Activated naive CD4-positive, alpha-beta T cell treated with anti-CD3 and anti-CD28 coated beads for 36 hours (primary cell): ENCODE measurements at regions not wholly inside any gene's neighbourhood (a gene's known extent, or its start where the extent isn't known, plus 50 kb on each side); places are given as distances from the start of the nearest gene placed in this dataset.

Experiments
- CTCF ChIA-PET: fragments of 350-600 bp; sonication (Branson Sonifier 250); formaldehyde crosslinking; loops from one replicate; lab custom pipeline; 2021; ENCODE audit warnings: antibody characterized with exemption; lab: Charles Lee
- DNase-seq: peaks from one replicate; pipeline ENCODE4 v3.0.0-alpha.2; 2020
- H3K27ac Mint-ChIP-seq: one replicate; pipeline ENCODE4 v1.8.0; 2021; ENCODE audit warnings: mild to moderate bottlenecking, mixed read lengths
- H3K27me3 Mint-ChIP-seq: one replicate; pipeline ENCODE4 v1.8.0; 2021; ENCODE audit warnings: low read depth, mixed read lengths
- H3K36me3 Mint-ChIP-seq: one replicate; pipeline ENCODE4 v1.8.0; 2021; ENCODE audit warnings: low read depth, mixed read lengths
- H3K4me1 Mint-ChIP-seq: one replicate; pipeline ENCODE4 v1.8.0; 2021; ENCODE audit warnings: low read depth, mixed read lengths
- H3K4me3 Mint-ChIP-seq: one replicate; pipeline ENCODE4 v1.8.0; 2021; ENCODE audit warnings: mild to moderate bottlenecking, moderate library complexity, mixed read lengths
- H3K9me3 Mint-ChIP-seq: one replicate; pipeline ENCODE4 v1.8.0; 2021; ENCODE audit warnings: mixed read lengths
- intact Hi-C: fragments of 100-400 bp; cut with micrococcal nuclease; formaldehyde crosslinking; loops from one replicate; pipeline ENCODE4 v1.15.1; 2023

GRCh38 chr4:84407554-84408407, 91.3 kb downstream of the NKX6-1 start:
- Mint-ChIP-seq H3K27ac (no peak overlapping the region), H3K36me3 (no peaks in the 10 kb centered on the region), H3K9me3 (no peaks in the 10 kb centered on the region), H3K4me3 (no peak overlapping the region), H3K27me3 (peaks cover 4% of the 10 kb centered on the region), H3K4me1 (no peaks in the 10 kb centered on the region)
- intact Hi-C loops = no loop called here
- CTCF ChIA-PET = no interaction called here
- no peak for DNase-seq

GRCh38 chr4:84403656-84404055, 95.4 kb downstream of the NKX6-1 start:
- H3K4me3 Mint-ChIP-seq = no peak overlapping the region
- intact Hi-C loops = no loop called here

GRCh38 chr4:84401701-84402306, 97.3 kb downstream of the NKX6-1 start:
- no peaks in the 10 kb centered on the region for H3K27me3 Mint-ChIP-seq
- intact Hi-C loops = no loop called here

More at GRCh38 chr4:84403656-84404055, 95.4 kb downstream of the NKX6-1 start:
- Mint-ChIP-seq H3K9me3 (no peaks in the 10 kb centered on the region), H3K27me3 (peaks cover 2% of the 10 kb centered on the region), H3K4me1 (no peaks in the 10 kb centered on the region), H3K36me3 (no peaks in the 10 kb centered on the region), H3K27ac (no peak overlapping the region)
- no peak for DNase-seq
- CTCF ChIA-PET = no interaction called here

GRCh38 chr4:84394386-84394785, 104.7 kb downstream of the NKX6-1 start:
- Mint-ChIP-seq H3K36me3 (no peaks in the 10 kb centered on the region), H3K4me1 (no peaks in the 10 kb centered on the region), H3K27ac (no peak overlapping the region), H3K4me3 (no peak overlapping the region), H3K9me3 (no peaks in the 10 kb centered on the region), H3K27me3 (peaks cover 6% of the 10 kb centered on the region)
- CTCF ChIA-PET = no interaction called here
- intact Hi-C loops = no loop called here
- DNase-seq = no peak

More at GRCh38 chr4:84401701-84402306, 97.3 kb downstream of the NKX6-1 start:
- DNase-seq = no peak
- CTCF ChIA-PET = no interaction called here
- H3K4me1 Mint-ChIP-seq = no peaks in the 10 kb centered on the region
- H3K36me3 Mint-ChIP-seq = no peaks in the 10 kb centered on the region
- H3K27ac Mint-ChIP-seq = no peak overlapping the region
- no peak overlapping the region for H3K4me3 Mint-ChIP-seq
- no peaks in the 10 kb centered on the region for H3K9me3 Mint-ChIP-seq

- peaks cover 9% of the 10 kb centered on the region for H3K27me3 Mint-ChIP-seq
- H3K9me3 Mint-ChIP-seq = peaks cover 1% of the 10 kb centered on the region
- no peak for DNase-seq
- intact Hi-C loops = no loop called here
- CTCF ChIA-PET = no interaction called here
- H3K4me1 Mint-ChIP-seq = no peaks in the 10 kb centered on the region
- H3K36me3 Mint-ChIP-seq = no peaks in the 10 kb centered on the region
- no peak overlapping the region for H3K27ac Mint-ChIP-seq
- no peak overlapping the region for H3K4me3 Mint-ChIP-seq
Measured at GRCh38 chr4:84392951-84393590, 106.0 kb downstream of the NKX6-1 start.

- Mint-ChIP-seq H3K27ac (no peak overlapping the region), H3K4me3 (no peak overlapping the region), H3K27me3 (peaks cover 11% of the 10 kb centered on the region), H3K9me3 (peaks cover 1% of the 10 kb centered on the region), H3K4me1 (no peaks in the 10 kb centered on the region), H3K36me3 (no peaks in the 10 kb centered on the region)
- CTCF ChIA-PET = no interaction called here
- DNase-seq = no peak
- intact Hi-C loops = no loop called here
Measured at GRCh38 chr4:84389406-84389805, 109.7 kb downstream of the NKX6-1 start.

- Mint-ChIP-seq H3K4me1 (no peaks in the 10 kb centered on the region), H3K36me3 (no peaks in the 10 kb centered on the region), H3K27ac (no peak overlapping the region), H3K4me3 (no peak overlapping the region), H3K27me3 (peaks cover 13% of the 10 kb centered on the region), H3K9me3 (peaks cover 1% of the 10 kb centered on the region)
- intact Hi-C loops = no loop called here
- DNase-seq = no peak
- CTCF ChIA-PET = no interaction called here
Measured at GRCh38 chr4:84385203-84385602, 113.9 kb downstream of the NKX6-1 start.

GRCh38 chr4:84384801-84385200, 114.3 kb downstream of the NKX6-1 start:
- CTCF ChIA-PET = no interaction called here
- no peaks in the 10 kb centered on the region for H3K4me1 Mint-ChIP-seq
- intact Hi-C loops = no loop called here
- DNase-seq = no peak
- H3K27ac Mint-ChIP-seq = no peak overlapping the region
- H3K27me3 Mint-ChIP-seq = peaks cover 16% of the 10 kb centered on the region
- H3K36me3 Mint-ChIP-seq = no peaks in the 10 kb centered on the region
- H3K9me3 Mint-ChIP-seq = peaks cover 1% of the 10 kb centered on the region
- H3K4me3 Mint-ChIP-seq = no peak overlapping the region

- H3K9me3 Mint-ChIP-seq = no peaks in the 10 kb centered on the region
- intact Hi-C loops = no loop called here
- CTCF ChIA-PET = no interaction called here
- H3K27ac Mint-ChIP-seq = no peak overlapping the region
- no peak for DNase-seq
- H3K4me3 Mint-ChIP-seq = no peak overlapping the region
- peaks cover 26% of the 10 kb centered on the region for H3K27me3 Mint-ChIP-seq
- no peaks in the 10 kb centered on the region for H3K36me3 Mint-ChIP-seq
- H3K4me1 Mint-ChIP-seq = no peaks in the 10 kb centered on the region
Measured at GRCh38 chr4:84381759-84382158, 117.3 kb downstream of the NKX6-1 start.

GRCh38 chr4:84379917-84380641, 119.0 kb downstream of the NKX6-1 start:
- DNase-seq = no peak
- peaks cover 23% of the 10 kb centered on the region for H3K27me3 Mint-ChIP-seq
- intact Hi-C loops = no loop called here
- H3K4me3 Mint-ChIP-seq = no peak overlapping the region
- H3K9me3 Mint-ChIP-seq = no peaks in the 10 kb centered on the region
- CTCF ChIA-PET = no interaction called here
- no peaks in the 10 kb centered on the region for H3K4me1 Mint-ChIP-seq
- H3K36me3 Mint-ChIP-seq = no peaks in the 10 kb centered on the region
- H3K27ac Mint-ChIP-seq = no peak overlapping the region

GRCh38 chr4:84378983-84379382, 120.1 kb downstream of the NKX6-1 start:
- Mint-ChIP-seq H3K27ac (no peak overlapping the region), H3K4me3 (no peak overlapping the region), H3K36me3 (no peaks in the 10 kb centered on the region), H3K4me1 (no peaks in the 10 kb centered on the region), H3K9me3 (no peaks in the 10 kb centered on the region), H3K27me3 (peaks cover 21% of the 10 kb centered on the region)
- no peak for DNase-seq
- intact Hi-C loops = no loop called here
- CTCF ChIA-PET = no interaction called here

- Mint-ChIP-seq H3K4me1 (no peaks in the 10 kb centered on the region), H3K27me3 (peaks cover 21% of the 10 kb centered on the region), H3K9me3 (no peaks in the 10 kb centered on the region), H3K27ac (no peak overlapping the region), H3K36me3 (no peaks in the 10 kb centered on the region), H3K4me3 (no peak overlapping the region)
- CTCF ChIA-PET = no interaction called here
- intact Hi-C loops = no loop called here
- DNase-seq = no peak
Measured at GRCh38 chr4:84378356-84378755, 120.7 kb downstream of the NKX6-1 start.
